Vagina (tissue), 2 donors: ENCODE measurements at regions not wholly inside any gene's neighbourhood (a gene's known extent, or its start where the extent isn't known, plus 50 kb on each side); places are given as distances from the start of the nearest gene placed in this dataset.

ENCODE experiments used
- POLR2A ChIP-seq, 2 donors: fragments of 450-650 bp; IDR thresholded peaks; one replicate each; pipeline ENCODE4 v1.6.1; 2017; ENCODE audit warnings: antibody characterized with exemption in 2 of 2, mild to moderate bottlenecking in 2 of 2, moderate library complexity in 2 of 2
- POLR2AphosphoS5 ChIP-seq, 2 donors: sonication (generic); formaldehyde crosslinking; IDR thresholded peaks; one replicate each; pipeline ENCODE4 v1.9.0; 2017; ENCODE audit warnings: antibody characterized with exemption in 2 of 2, mild to moderate bottlenecking in 2 of 2, low read depth in 1 of 2; ENCODE audit not compliant: insufficient read depth in 1 of 2

DNA sequence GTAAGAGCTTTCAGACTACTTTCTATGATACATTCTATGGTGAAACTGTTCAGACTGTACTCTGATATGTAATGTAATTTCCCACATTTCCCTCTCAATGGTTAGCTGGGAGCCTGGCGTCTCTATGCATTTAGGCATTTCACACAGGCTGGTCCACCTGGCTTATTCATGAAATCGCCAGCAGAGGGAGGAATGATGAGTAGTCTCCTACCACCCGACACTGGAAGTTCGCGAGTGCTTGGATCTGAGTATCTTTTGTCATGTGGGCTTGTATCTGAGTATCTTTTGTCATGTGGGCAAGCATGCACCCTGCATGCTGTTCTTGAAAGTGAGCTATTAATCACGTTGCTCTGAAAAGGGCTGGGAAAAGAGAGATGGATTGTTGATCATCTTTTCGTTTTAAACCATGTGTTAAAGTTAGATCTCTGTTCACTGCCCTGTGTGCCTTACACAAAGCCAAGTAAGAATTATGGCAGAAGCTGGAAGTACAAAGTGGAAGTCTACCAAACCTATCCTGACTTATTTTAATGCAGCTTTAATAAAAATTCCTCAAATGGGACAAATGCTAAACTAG is 235.0 kb downstream of the ATP23 start:
- TF ChIP-seq POLR2A (IDR thresholded peaks at IDR 0.05): no peak
- no peak for TF ChIP-seq POLR2AphosphoS5 (IDR thresholded peaks at IDR 0.05; ENCODE audit: insufficient read depth in 1 of 2, low read depth in 1 of 2)
